GM23248 (cell line): ENCODE measurements at regions not wholly inside any gene's neighbourhood (a gene's known extent, or its start where the extent isn't known, plus 50 kb on each side); places are given as distances from the start of the nearest gene placed in this dataset.

Experiments
- DNase-seq: peaks from one replicate; pipeline ENCODE4 v3.0.0-alpha.2; 2015
- H2AFZ ChIP-seq: fragments of 200-600 bp; sonication (generic); 2 replicates; pipeline ENCODE4 v1.6.1; 2016; ENCODE audit warnings: antibody characterized with exemption
- H3F3A ChIP-seq: fragments of 200-600 bp; sonication (generic); 2 replicates; pipeline ENCODE4 v1.6.1; 2016; ENCODE audit warnings: mild to moderate bottlenecking, antibody characterized with exemption, mixed run types; ENCODE audit not compliant: insufficient read depth
- H3K27ac ChIP-seq: fragments of 200-600 bp; sonication (generic); 2 replicates; pipeline ENCODE4 v1.5.1; 2016; ENCODE audit warnings: mild to moderate bottlenecking
- H3K27me3 ChIP-seq: fragments of 200-600 bp; sonication (generic); replicated peaks from 2 replicates; pipeline ENCODE4 v1.6.1; 2016; ENCODE audit warnings: mild to moderate bottlenecking; ENCODE audit not compliant: insufficient read depth
- H3K36me3 ChIP-seq: fragments of 200-600 bp; sonication (generic); 2 replicates; pipeline ENCODE4 v1.6.1; 2016; ENCODE audit warnings: low read depth, mild to moderate bottlenecking
- H3K4me1 ChIP-seq: fragments of 200-600 bp; sonication (generic); 2 replicates; pipeline ENCODE4 v1.6.1; 2016; ENCODE audit warnings: mild to moderate bottlenecking; ENCODE audit not compliant: insufficient read depth
- H3K4me2 ChIP-seq: fragments of 200-600 bp; sonication (generic); one replicate; pipeline ENCODE4 v1.6.1; 2016; ENCODE audit warnings: mild to moderate bottlenecking; ENCODE audit not compliant: unreplicated experiment
- H3K4me3 ChIP-seq: fragments of 200-600 bp; sonication (generic); 2 replicates; pipeline ENCODE4 v1.5.1; 2016; ENCODE audit warnings: mild to moderate bottlenecking
- H3K79me2 ChIP-seq: fragments of 200-600 bp; sonication (generic); 2 replicates; pipeline ENCODE4 v1.6.1; 2016; ENCODE audit warnings: mild to moderate bottlenecking; ENCODE audit not compliant: insufficient read depth
- H3K9ac ChIP-seq: fragments of 200-600 bp; sonication (generic); 2 replicates; pipeline ENCODE4 v1.6.1; 2016; ENCODE audit warnings: mild to moderate bottlenecking
- H3K9me2 ChIP-seq: fragments of 200-600 bp; sonication (generic); 2 replicates; pipeline ENCODE4 v1.6.1; 2016; ENCODE audit warnings: mixed run types, mild to moderate bottlenecking, moderate library complexity; ENCODE audit not compliant: insufficient read depth
- H3K9me3 ChIP-seq: fragments of 200-600 bp; sonication (generic); one replicate; pipeline ENCODE4 v1.6.1; 2017; ENCODE audit warnings: low read depth
- H4K20me1 ChIP-seq: fragments of 200-600 bp; sonication (generic); 2 replicates; pipeline ENCODE4 v1.6.0; 2016; ENCODE audit not compliant: insufficient read depth
- EZH2 ChIP-seq: fragments of 200-600 bp; sonication (generic); IDR thresholded peaks from 2 replicates; pipeline ENCODE4 v1.6.1; 2018; ENCODE audit warnings: antibody characterized with exemption, mild to moderate bottlenecking; ENCODE audit not compliant: insufficient read depth, poor library complexity, severe bottlenecking
- EZH2phosphoT487 ChIP-seq: fragments of 200-600 bp; sonication (generic); IDR thresholded peaks from 2 replicates; pipeline ENCODE4 v1.6.1; 2018; ENCODE audit warnings: antibody characterized with exemption, moderate library complexity, mild to moderate bottlenecking, low read depth; ENCODE audit not compliant: insufficient read depth
- WGBS, 2 experiments: methylation state at CpG; one replicate each; pipeline ENCODE4 v1.1.6; 2015 to 2017; ENCODE audit warnings: low lambda C conversion rate in 2 of 2, low coverage in 1 of 2; ENCODE audit errors: missing lambda C conversion rate in 2 of 2; 5-methylcytosine and 5-hydroxymethylcytosine counted together
- in situ Hi-C: fragments of 300-500 bp; cut with MboI; formaldehyde crosslinking; loops from 2 replicates; pipeline ENCODE4 v1.15.0; 2020

DNA sequence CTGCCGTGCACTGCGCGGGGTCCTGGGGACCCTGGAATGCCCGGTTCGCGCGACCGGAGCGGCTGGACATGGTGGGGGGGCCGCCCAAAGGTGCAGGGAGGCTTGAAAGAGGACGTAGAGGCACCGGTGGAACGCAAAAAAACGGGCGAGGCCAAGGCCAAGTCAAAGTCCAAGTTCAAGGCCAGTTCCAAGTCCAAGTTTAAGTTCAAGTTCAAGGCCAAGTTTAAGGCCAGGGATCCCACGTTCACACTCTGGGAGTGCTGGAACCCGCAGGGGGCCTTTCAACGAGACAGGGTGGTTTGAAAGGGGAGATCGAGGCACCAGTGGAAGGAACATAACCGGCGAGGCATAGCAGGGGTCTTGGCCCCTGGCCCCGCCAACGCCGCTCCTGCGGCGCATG, 317.6 kb downstream of the ALG10 start:
- Histone ChIP-seq H3F3A (no peaks in the 10 kb centered on the region), H3K9me3 (no peaks in the 10 kb centered on the region), H2AFZ (no peak overlapping the region), H3K27ac (no peak overlapping the region), H3K79me2 (no peaks in the 10 kb centered on the region), H4K20me1 (no peaks in the 10 kb centered on the region), H3K4me3 (no peak overlapping the region), H3K9me2 (no peaks in the 10 kb centered on the region), H3K4me2 (no peak overlapping the region), H3K27me3 (no peaks in the 10 kb centered on the region), H3K36me3 (no peaks in the 10 kb centered on the region), H3K9ac (no peak overlapping the region), H3K4me1 (no peaks in the 10 kb centered on the region)
- 45 to 46% methylated on average over 25 to 26 of the region's 26 CpGs for WGBS, 2 experiments
- in situ Hi-C loops: no loop called here
- no peak for DNase-seq
- TF ChIP-seq EZH2: no peak
- TF ChIP-seq EZH2phosphoT487: no peak

DNA sequence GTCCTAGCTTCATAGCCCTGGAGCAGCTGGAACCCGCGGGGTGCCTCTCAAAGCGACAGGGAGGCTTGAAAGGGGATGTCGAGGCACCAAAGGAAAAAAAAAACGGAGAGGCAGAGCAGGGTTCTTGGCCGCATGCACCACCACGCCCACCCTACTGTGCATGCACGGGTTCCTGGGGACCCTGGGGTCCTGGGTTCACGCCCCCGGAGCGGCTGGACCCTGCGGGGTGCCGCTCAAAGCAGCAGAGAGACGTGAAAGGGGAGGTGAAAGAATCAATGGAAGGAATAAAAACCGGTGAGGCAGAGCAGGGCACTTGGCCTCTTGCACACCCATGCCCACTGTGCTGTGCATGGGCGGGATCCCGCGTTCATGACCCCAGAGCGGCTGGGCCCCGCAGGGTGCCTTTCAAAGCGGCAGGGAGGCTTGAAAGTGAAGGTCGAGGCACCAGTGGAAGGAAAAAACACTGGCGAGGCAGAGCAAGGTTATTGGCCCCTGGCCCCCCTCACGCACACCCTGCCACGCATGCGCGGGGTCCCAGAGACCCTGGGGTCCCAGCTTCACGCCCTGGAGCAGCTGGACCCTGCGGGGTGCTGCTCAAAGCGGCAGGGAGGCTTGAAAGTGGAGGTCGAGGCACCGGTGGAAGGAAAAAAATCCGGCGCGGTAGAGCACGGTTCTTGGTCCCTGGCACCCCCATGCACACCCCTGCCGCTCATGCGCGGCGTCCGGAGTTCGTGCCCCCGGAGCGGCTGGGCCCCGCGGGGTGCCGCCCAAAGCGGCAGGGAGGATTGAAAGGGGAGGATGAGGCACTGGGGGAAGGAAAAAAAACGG, 318.5 kb downstream of the ALG10 start:
- H3K9ac ChIP-seq: no peak overlapping the region
- H3K27ac ChIP-seq: no peak overlapping the region
- no peaks in the 10 kb centered on the region for H3K36me3 ChIP-seq
- no peak overlapping the region for H3K4me3 ChIP-seq
- no peaks in the 10 kb centered on the region for H3K27me3 ChIP-seq
- 44 to 46% methylated on average over 45 to 49 of the region's 49 CpGs for WGBS, 2 experiments
- no peaks in the 10 kb centered on the region for H3F3A ChIP-seq
- TF ChIP-seq EZH2 (no peak), EZH2phosphoT487 (no peak)
- no peak overlapping the region for H3K4me2 ChIP-seq
- H3K9me2 ChIP-seq: no peaks in the 10 kb centered on the region
- H3K9me3 ChIP-seq: no peaks in the 10 kb centered on the region
- no peaks in the 10 kb centered on the region for H3K79me2 ChIP-seq
- no peaks in the 10 kb centered on the region for H4K20me1 ChIP-seq
- in situ Hi-C loops: no loop called here
- no peak overlapping the region for H2AFZ ChIP-seq
- no peaks in the 10 kb centered on the region for H3K4me1 ChIP-seq
- no peak for DNase-seq

DNA sequence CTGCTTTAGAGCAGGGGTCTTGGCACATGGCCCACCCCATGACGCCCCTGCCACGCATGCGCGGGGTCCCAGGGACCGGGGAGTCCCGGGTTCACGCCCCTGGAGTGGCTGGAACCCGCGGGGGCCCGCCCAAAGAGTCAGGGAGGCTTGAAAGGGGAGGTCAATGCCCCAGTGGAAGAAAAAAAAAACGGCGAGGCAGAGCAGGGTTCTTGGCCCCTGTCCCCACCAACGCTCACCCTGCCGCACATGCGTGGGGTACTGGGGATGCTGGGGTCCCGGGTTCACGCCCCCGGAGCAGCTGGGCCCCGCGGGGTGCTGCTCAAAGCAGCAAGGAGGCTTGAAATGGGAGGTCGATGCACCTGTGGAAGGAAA, 319.1 kb downstream of the ALG10 start:
- H3K79me2 ChIP-seq: no peaks in the 10 kb centered on the region
- H3F3A ChIP-seq: no peaks in the 10 kb centered on the region
- no peak overlapping the region for H2AFZ ChIP-seq
- no peak overlapping the region for H3K9ac ChIP-seq
- no peaks in the 10 kb centered on the region for H3K27me3 ChIP-seq
- 38 to 39% methylated on average over 19 to 21 of the region's 21 CpGs for WGBS, 2 experiments
- H3K4me1 ChIP-seq: no peaks in the 10 kb centered on the region
- TF ChIP-seq EZH2phosphoT487 (no peak), EZH2 (no peak)
- no peak overlapping the region for H3K4me2 ChIP-seq
- in situ Hi-C loops: no loop called here
- H4K20me1 ChIP-seq: no peaks in the 10 kb centered on the region
- no peaks in the 10 kb centered on the region for H3K36me3 ChIP-seq
- no peak overlapping the region for H3K4me3 ChIP-seq
- DNase-seq: no peak
- H3K9me3 ChIP-seq: no peaks in the 10 kb centered on the region
- H3K9me2 ChIP-seq: no peaks in the 10 kb centered on the region
- no peak overlapping the region for H3K27ac ChIP-seq

DNA sequence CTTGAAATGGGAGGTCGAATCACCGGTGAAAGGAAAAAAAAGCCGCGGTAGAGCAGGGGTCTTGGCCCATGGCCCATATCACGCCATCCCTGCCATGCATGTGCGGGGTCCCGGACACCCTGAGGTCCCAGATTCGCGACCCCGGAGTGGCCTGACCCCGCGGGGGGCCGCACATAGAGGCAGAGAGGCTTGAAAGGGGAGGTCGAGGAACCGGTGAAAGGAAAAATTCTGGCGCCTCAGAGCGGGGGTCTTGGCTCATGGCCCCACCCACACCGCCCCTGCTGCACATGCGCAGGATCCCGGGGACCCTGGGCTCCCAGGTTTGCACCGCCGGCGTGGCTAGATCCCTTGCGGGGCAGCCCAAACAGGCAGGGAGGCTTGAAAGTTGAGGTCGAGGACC, 319.8 kb downstream of the ALG10 start:
- H3K9me3 ChIP-seq: no peaks in the 10 kb centered on the region
- no peaks in the 10 kb centered on the region for H3F3A ChIP-seq
- no peak for TF ChIP-seq EZH2
- TF ChIP-seq EZH2phosphoT487: no peak
- H3K9ac ChIP-seq: no peak overlapping the region
- no peaks in the 10 kb centered on the region for H3K36me3 ChIP-seq
- no peaks in the 10 kb centered on the region for H3K9me2 ChIP-seq
- WGBS, 2 experiments: 35 to 42% methylated on average over 12 to 25 of the region's 25 CpGs
- H3K79me2 ChIP-seq: no peaks in the 10 kb centered on the region
- no peaks in the 10 kb centered on the region for H3K4me1 ChIP-seq
- DNase-seq: no peak
- H3K27me3 ChIP-seq: no peaks in the 10 kb centered on the region
- in situ Hi-C loops: no loop called here
- H3K4me3 ChIP-seq: no peak overlapping the region
- no peak overlapping the region for H3K4me2 ChIP-seq
- H2AFZ ChIP-seq: no peak overlapping the region
- no peak overlapping the region for H3K27ac ChIP-seq
- no peaks in the 10 kb centered on the region for H4K20me1 ChIP-seq

DNA sequence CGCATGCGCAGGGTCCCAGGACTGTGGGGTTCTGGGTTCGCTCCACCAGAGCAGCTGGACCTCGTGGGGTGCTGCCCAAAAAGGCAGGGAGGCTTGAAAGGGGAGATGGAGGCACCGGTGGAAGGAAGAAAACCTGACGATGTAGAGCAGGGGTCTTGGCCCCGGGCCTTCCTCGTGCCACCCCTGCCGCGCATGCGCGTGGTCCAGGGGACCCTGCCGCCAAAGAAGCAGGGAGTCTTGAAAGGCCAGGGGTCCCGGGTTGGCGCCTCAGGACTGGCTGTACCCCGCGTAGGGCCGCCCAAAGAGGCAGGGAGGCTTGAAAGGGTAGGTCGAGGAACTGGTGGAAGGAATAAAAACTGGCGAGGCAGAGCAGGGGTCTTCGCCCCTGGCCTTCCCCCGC, 321.0 kb downstream of the ALG10 start:
- DNase-seq: no peak
- Histone ChIP-seq H2AFZ (no peak overlapping the region), H3K27me3 (no peaks in the 10 kb centered on the region), H3K4me1 (no peaks in the 10 kb centered on the region), H3K4me3 (no peak overlapping the region), H3K79me2 (no peaks in the 10 kb centered on the region), H3K36me3 (no peaks in the 10 kb centered on the region), H3K9me2 (no peaks in the 10 kb centered on the region), H4K20me1 (no peaks in the 10 kb centered on the region), H3K4me2 (no peak overlapping the region), H3F3A (no peaks in the 10 kb centered on the region), H3K9ac (no peak overlapping the region), H3K27ac (no peak overlapping the region), H3K9me3 (no peaks in the 10 kb centered on the region)
- WGBS, 2 experiments: 66 to 71% methylated on average over 19 to 22 of the region's 22 CpGs
- in situ Hi-C loops: no loop called here
- TF ChIP-seq EZH2phosphoT487 (no peak), EZH2 (no peak)
